ENCODE measurements at regions not wholly inside any gene's neighbourhood (a gene's known extent, or its start where the extent isn't known, plus 50 kb on each side); places are given as distances from the start of the nearest gene placed in this dataset.

DNA sequence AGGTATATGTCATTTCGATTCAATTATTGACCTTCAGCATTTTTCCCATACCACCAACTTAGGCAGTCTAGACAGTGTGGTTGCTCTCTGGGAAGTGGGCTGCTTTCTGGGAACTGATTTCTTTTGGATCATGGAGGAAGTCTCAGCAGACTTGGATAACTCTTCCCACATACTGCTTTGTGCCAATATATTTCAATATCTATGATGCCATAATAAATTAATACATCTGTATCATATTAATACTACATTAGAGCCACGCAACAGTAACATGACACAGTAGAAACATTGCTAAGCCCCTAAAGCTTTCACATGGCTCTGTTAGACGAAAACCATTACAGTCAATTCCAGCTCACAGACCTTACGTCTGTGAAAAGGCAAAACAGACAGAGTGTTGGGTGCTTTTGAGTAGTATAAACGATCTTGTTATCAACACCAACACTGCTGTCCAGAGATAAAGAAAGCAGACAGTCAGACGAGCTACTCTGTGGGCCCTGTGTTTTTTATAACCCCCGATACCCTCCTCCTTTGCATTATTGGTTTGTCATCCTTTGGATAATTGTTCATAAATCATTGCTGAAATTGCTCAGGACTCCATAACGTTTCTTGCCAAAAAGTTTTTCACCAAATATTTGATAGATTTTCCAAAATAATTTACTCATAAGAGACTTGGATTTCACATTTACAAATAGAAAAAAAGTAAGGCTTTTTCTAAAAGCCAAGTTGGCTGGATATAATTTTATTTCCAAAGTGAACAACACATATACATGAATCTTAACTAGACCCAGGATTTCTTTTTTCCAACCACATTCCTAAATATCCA lies 439.7 kb downstream of the ADAMTS20 start:
- no peak for TF ChIP-seq EZH2phosphoT487 (IDR thresholded peaks at IDR 0.05)
- TF ChIP-seq CTCF (IDR thresholded peaks at IDR 0.05): no peak
